Endothelial cell of umbilical vein (primary cell): ENCODE measurements at regions not wholly inside any gene's neighbourhood (a gene's known extent, or its start where the extent isn't known, plus 50 kb on each side); places are given as distances from the start of the nearest gene placed in this dataset.

Experiments used
- FOS ChIP-seq: IDR thresholded peaks from 2 replicates; pipeline ENCODE4 v1.6.1; 2011; ENCODE audit warnings: mild to moderate bottlenecking, low read length, moderate library complexity, borderline replicate concordance; ENCODE audit not compliant: insufficient read depth
- POLR2A ChIP-seq: IDR thresholded peaks from 2 replicates; pipeline ENCODE4 v1.6.1; 2012; ENCODE audit warnings: low read depth, mild to moderate bottlenecking, control low read depth, low read length
- POLR2AphosphoS5 ChIP-seq: IDR thresholded peaks from 2 replicates; pipeline ENCODE4 v1.6.1; 2012; ENCODE audit warnings: low read depth, mild to moderate bottlenecking, control low read depth, low read length, moderate library complexity; ENCODE audit not compliant: insufficient read depth

- TF ChIP-seq POLR2AphosphoS5 = no peak
- TF ChIP-seq FOS = no peak
- no peak for TF ChIP-seq POLR2A
Measured at GRCh38 chr3:166556955-166557354, 719.7 kb upstream of the BCHE start.
